ENCODE measurements at regions not wholly inside any gene's neighbourhood (a gene's known extent, or its start where the extent isn't known, plus 50 kb on each side); places are given as distances from the start of the nearest gene placed in this dataset.
"Not testable (repeated sequence)": the region's sequence is repeated elsewhere in the genome, so short reads cannot be mapped to it uniquely, and the experiment has no call there.

DNA sequence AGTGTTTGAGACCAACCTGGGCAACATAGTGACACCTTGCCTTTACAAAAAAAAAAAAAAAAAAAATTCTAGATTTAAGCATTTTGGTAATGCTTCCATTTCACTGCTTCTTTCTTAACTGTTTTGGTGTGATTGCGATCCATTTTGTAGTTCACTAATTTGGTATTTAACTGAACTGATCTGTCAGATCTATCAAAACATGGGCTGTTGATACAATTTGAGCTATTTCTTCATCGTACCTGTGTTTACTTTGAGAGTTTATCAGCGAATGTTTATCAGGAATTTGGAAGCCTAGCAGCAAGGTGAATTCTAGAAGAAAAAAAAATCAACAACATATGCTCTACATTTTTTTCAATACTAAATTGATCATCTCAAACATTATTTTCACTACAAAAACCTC, 864.9 kb upstream of the WWC1 start:
- 34% methylated on average over 3 of the region's 3 CpGs for WGBS
- no peaks in the 10 kb centered on the region for H3K36me3 ChIP-seq (ENCODE audit: control insufficient read depth in 4 of 4, insufficient read depth in 3 of 4, low read depth in 1 of 4, low read length in 3 of 4)
- H3K27me3 ChIP-seq (ENCODE audit: control insufficient read depth in 4 of 4, insufficient read depth in 4 of 4, low read length in 3 of 4): no peaks in the 10 kb centered on the region
- no peak for DNase-seq (ENCODE audit: low spot score)
- no peak overlapping the region for H3K9ac ChIP-seq (ENCODE audit: low read depth in 1 of 2, low read length in 2 of 2)
- no peak for TF ChIP-seq SP1 (IDR thresholded peaks at IDR 0.05)
- peak; percentile 22 to 32 for TF ChIP-seq RXRA (IDR thresholded peaks at IDR 0.05)
- TF ChIP-seq CTCF (IDR thresholded peaks at IDR 0.05; ENCODE audit: low read depth, low read length, missing input control): no peak
- peak; percentile 89 for TF ChIP-seq FOXA2 (IDR thresholded peaks at IDR 0.05)
- peak in 1 of 2 donors; percentile 14 for TF ChIP-seq JUND (IDR thresholded peaks at IDR 0.05)
- peak; percentile 6 to 16 for TF ChIP-seq HNF4A (conservative IDR thresholded peaks at IDR 0.05)
- peak; percentile 88 for TF ChIP-seq FOXA1 (IDR thresholded peaks at IDR 0.05)
- TF ChIP-seq YY1 (IDR thresholded peaks at IDR 0.05): peak; percentile 55
- TF ChIP-seq, protein P1, sequence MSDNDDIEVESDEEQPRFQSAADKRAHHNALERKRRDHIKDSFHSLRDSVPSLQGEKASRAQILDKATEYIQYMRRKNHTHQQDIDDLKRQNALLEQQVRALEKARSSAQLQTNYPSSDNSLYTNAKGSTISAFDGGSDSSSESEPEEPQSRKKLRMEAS (IDR thresholded peaks at IDR 0.05): peak; percentile 44
- TF ChIP-seq, protein P2, sequence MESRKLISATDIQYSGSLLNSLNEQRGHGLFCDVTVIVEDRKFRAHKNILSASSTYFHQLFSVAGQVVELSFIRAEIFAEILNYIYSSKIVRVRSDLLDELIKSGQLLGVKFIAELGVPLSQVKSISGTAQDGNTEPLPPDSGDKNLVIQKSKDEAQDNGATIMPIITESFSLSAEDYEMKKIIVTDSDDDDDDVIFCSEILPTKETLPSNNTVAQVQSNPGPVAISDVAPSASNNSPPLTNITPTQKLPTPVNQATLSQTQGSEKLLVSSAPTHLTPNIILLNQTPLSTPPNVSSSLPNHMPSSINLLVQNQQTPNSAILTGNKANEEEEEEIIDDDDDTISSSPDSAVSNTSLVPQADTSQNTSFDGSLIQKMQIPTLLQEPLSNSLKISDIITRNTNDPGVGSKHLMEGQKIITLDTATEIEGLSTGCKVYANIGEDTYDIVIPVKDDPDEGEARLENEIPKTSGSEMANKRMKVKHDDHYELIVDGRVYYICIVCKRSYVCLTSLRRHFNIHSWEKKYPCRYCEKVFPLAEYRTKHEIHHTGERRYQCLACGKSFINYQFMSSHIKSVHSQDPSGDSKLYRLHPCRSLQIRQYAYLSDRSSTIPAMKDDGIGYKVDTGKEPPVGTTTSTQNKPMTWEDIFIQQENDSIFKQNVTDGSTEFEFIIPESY (IDR thresholded peaks at IDR 0.05): peak; percentile 31
- TF ChIP-seq RAD21 (IDR thresholded peaks at IDR 0.05): peak in 1 of 2 donors; percentile 25
- TF ChIP-seq, protein P3, sequence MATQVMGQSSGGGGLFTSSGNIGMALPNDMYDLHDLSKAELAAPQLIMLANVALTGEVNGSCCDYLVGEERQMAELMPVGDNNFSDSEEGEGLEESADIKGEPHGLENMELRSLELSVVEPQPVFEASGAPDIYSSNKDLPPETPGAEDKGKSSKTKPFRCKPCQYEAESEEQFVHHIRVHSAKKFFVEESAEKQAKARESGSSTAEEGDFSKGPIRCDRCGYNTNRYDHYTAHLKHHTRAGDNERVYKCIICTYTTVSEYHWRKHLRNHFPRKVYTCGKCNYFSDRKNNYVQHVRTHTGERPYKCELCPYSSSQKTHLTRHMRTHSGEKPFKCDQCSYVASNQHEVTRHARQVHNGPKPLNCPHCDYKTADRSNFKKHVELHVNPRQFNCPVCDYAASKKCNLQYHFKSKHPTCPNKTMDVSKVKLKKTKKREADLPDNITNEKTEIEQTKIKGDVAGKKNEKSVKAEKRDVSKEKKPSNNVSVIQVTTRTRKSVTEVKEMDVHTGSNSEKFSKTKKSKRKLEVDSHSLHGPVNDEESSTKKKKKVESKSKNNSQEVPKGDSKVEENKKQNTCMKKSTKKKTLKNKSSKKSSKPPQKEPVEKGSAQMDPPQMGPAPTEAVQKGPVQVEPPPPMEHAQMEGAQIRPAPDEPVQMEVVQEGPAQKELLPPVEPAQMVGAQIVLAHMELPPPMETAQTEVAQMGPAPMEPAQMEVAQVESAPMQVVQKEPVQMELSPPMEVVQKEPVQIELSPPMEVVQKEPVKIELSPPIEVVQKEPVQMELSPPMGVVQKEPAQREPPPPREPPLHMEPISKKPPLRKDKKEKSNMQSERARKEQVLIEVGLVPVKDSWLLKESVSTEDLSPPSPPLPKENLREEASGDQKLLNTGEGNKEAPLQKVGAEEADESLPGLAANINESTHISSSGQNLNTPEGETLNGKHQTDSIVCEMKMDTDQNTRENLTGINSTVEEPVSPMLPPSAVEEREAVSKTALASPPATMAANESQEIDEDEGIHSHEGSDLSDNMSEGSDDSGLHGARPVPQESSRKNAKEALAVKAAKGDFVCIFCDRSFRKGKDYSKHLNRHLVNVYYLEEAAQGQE (IDR thresholded peaks at IDR 0.05): no peak
- H3K27ac ChIP-seq (ENCODE audit: low read depth in 1 of 2, low read length in 2 of 2): no peak overlapping the region
- no peaks in the 10 kb centered on the region for H3K9me3 ChIP-seq (ENCODE audit: control insufficient read depth in 4 of 4, low read length in 3 of 4)
- peaks cover 0 to 4% (median 2%) of the 10 kb centered on the region in 4 donors for H3K4me1 ChIP-seq (ENCODE audit: control insufficient read depth in 4 of 4, insufficient read depth in 4 of 4, low read length in 3 of 4)
- no peak overlapping the region for H3K4me3 ChIP-seq (ENCODE audit: low read depth in 1 of 3, low read length in 3 of 3)

DNA sequence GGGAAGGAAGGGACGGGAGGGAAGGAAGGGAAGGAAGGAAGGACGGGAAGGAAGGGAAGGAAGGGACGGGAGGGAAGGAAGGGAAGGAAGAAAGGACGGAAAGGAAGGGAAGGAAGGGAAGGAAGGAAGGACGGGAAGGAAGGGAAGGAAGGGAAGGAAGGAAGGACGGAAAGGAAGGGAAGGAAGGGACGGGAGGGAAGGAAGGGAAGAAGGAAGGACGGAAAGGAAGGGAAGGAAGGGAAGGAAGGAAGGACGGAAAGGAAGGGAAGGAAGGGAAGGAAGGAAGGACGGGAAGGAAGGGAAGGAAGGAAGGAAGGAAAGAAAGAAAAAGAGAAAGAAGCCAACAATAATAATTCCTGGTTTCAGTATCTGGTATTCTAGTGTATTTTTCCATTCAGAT, 863.8 kb upstream of the WWC1 start:
- WGBS: 94% methylated on average over 10 of the region's 10 CpGs
- not testable (repeated sequence) for H3K9ac ChIP-seq (ENCODE audit: low read depth in 1 of 2, low read length in 2 of 2); H3K36me3 ChIP-seq (ENCODE audit: control insufficient read depth in 4 of 4, insufficient read depth in 3 of 4, low read depth in 1 of 4, low read length in 3 of 4); H3K27ac ChIP-seq (ENCODE audit: low read depth in 1 of 2, low read length in 2 of 2); DNase-seq (ENCODE audit: low spot score); H3K9me3 ChIP-seq (ENCODE audit: control insufficient read depth in 4 of 4, low read length in 3 of 4); H3K4me3 ChIP-seq (ENCODE audit: low read depth in 1 of 3, low read length in 3 of 3); H3K4me1 ChIP-seq (ENCODE audit: control insufficient read depth in 4 of 4, insufficient read depth in 4 of 4, low read length in 3 of 4); H3K27me3 ChIP-seq (ENCODE audit: control insufficient read depth in 4 of 4, insufficient read depth in 4 of 4, low read length in 3 of 4)

All from liver (tissue), 8 donors.